ENCODE measurements at regions not wholly inside any gene's neighbourhood (a gene's known extent, or its start where the extent isn't known, plus 50 kb on each side); places are given as distances from the start of the nearest gene placed in this dataset.

GRCh38 chr4:14752341-14753046 is 249.8 kb upstream of the CPEB2 start:
- no peak for DNase-seq

GRCh38 chr4:14767142-14767541 is 235.1 kb upstream of the CPEB2 start:
- no peak for DNase-seq

- DNase-seq = no peak
Observed at GRCh38 chr4:14768449-14768848, 233.8 kb upstream of the CPEB2 start.

- no peak for DNase-seq
Observed at GRCh38 chr4:14769993-14770392, 232.3 kb upstream of the CPEB2 start.

GRCh38 chr4:14771094-14771493 is 231.2 kb upstream of the CPEB2 start:
- no peak for DNase-seq

GRCh38 chr4:14771504-14772175 is 230.6 kb upstream of the CPEB2 start:
- DNase-seq = no peak

GRCh38 chr4:14772388-14772787 is 229.9 kb upstream of the CPEB2 start:
- no peak for DNase-seq

- no peak for DNase-seq
Observed at GRCh38 chr4:14783011-14783877, 219.0 kb upstream of the CPEB2 start.

GRCh38 chr4:14787221-14787620 is 215.1 kb upstream of the CPEB2 start:
- DNase-seq = no peak

GRCh38 chr4:14787894-14788293 is 214.4 kb upstream of the CPEB2 start:
- DNase-seq = no peak

- DNase-seq = no peak
Observed at GRCh38 chr4:14790494-14790893, 211.8 kb upstream of the CPEB2 start.

- no peak for DNase-seq
Observed at GRCh38 chr4:14792702-14793227, 209.5 kb upstream of the CPEB2 start.

- no peak for DNase-seq
Observed at GRCh38 chr4:14800977-14801376, 201.3 kb upstream of the CPEB2 start.

GRCh38 chr4:14802596-14802995 is 199.7 kb upstream of the CPEB2 start:
- DNase-seq = no peak

- DNase-seq = no peak
Observed at GRCh38 chr4:14807856-14808255, 194.4 kb upstream of the CPEB2 start.

GRCh38 chr4:14809203-14809602 is 193.1 kb upstream of the CPEB2 start:
- DNase-seq = no peak

GRCh38 chr4:14810121-14810520 is 192.2 kb upstream of the CPEB2 start:
- no peak for DNase-seq

- DNase-seq = no peak
Observed at GRCh38 chr4:14810568-14810967, 191.7 kb upstream of the CPEB2 start.

- no peak for DNase-seq
Observed at GRCh38 chr4:14812101-14812500, 190.2 kb upstream of the CPEB2 start.

GRCh38 chr4:14816623-14817261 is 185.5 kb upstream of the CPEB2 start:
- no peak for DNase-seq

GRCh38 chr4:14824189-14824588 is 178.1 kb upstream of the CPEB2 start:
- DNase-seq = no peak

GRCh38 chr4:14827111-14827510 is 175.2 kb upstream of the CPEB2 start:
- DNase-seq = no peak

- no peak for DNase-seq
Observed at GRCh38 chr4:14829795-14830194, 172.5 kb upstream of the CPEB2 start.

Measured in activated gamma-delta T cell (primary cell).